Thoracic aorta (tissue), 2 donors: ENCODE measurements at regions not wholly inside any gene's neighbourhood (a gene's known extent, or its start where the extent isn't known, plus 50 kb on each side); places are given as distances from the start of the nearest gene placed in this dataset.

Experiments used
- ATAC-seq: fragments of 150-250 bp; one replicate; pipeline ENCODE4 v1.8.0; 2017; ENCODE audit warnings: low read depth; ENCODE audit not compliant: insufficient number of reproducible peaks, low FRiP score
- DNase-seq: peaks from one replicate; pipeline ENCODE4 v3.0.0-alpha.2; 2020; ENCODE audit warnings: low spot score
- H3K27ac ChIP-seq, 2 donors: fragments of 200-600 bp; sonication (generic); 1 replicate in 1 of 2; 2 replicates in 1 of 2; pipeline ENCODE4 v1.5.1; 2016; ENCODE audit warnings: mild to moderate bottlenecking in 2 of 2, moderate library complexity in 2 of 2
- H3K27me3 ChIP-seq: fragments of 200-600 bp; sonication (generic); replicated peaks from 2 replicates; pipeline ENCODE4 v1.6.0; 2016; ENCODE audit warnings: mild to moderate bottlenecking; ENCODE audit not compliant: insufficient read depth
- H3K36me3 ChIP-seq: fragments of 200-600 bp; sonication (generic); one replicate; pipeline ENCODE4 v1.5.1; 2016
- H3K4me1 ChIP-seq, 2 donors: fragments of 200-600 bp; sonication (generic); 1 replicate in 1 of 2; 2 replicates in 1 of 2; pipeline versions ENCODE4 v1.5.1 to v1.6.0; 2016; ENCODE audit warnings: low read depth in 2 of 2, mild to moderate bottlenecking in 1 of 2; ENCODE audit not compliant: control insufficient read depth in 1 of 2
- H3K4me3 ChIP-seq: fragments of 200-600 bp; sonication (generic); 2 replicates; pipeline ENCODE4 v1.5.1; 2016; ENCODE audit warnings: mild to moderate bottlenecking
- H3K9me3 ChIP-seq: fragments of 200-600 bp; sonication (generic); 2 replicates; pipeline ENCODE4 v1.5.1; 2016
- CTCF ChIP-seq: fragments of 200-600 bp; sonication (generic); IDR thresholded peaks from one replicate; pipeline ENCODE4 v1.5.1; 2019; ENCODE audit warnings: antibody characterized with exemption

GRCh38 chr21:41054018-41054578 is 113.9 kb upstream of the BACE2 start:
- no peak for DNase-seq
- Histone ChIP-seq H3K27ac (no peak overlapping the region), H3K9me3 (no peaks in the 10 kb centered on the region), H3K27me3 (no peaks in the 10 kb centered on the region), H3K4me1 (no peaks in the 10 kb centered on the region), H3K36me3 (no peaks in the 10 kb centered on the region), H3K4me3 (no peak overlapping the region)
- TF ChIP-seq CTCF, result no peak
- ATAC-seq, result no peak

- DNase-seq (no peak), ATAC-seq (no peak)
- H3K27ac ChIP-seq, result no peak overlapping the region
- H3K4me1 ChIP-seq, result no peaks in the 10 kb centered on the region
- no peaks in the 10 kb centered on the region for H3K27me3 ChIP-seq
- no peak overlapping the region for H3K4me3 ChIP-seq
- no peaks in the 10 kb centered on the region for H3K9me3 ChIP-seq
- H3K36me3 ChIP-seq, result no peaks in the 10 kb centered on the region
- TF ChIP-seq CTCF, result no peak
These were observed 112.7 kb upstream of the BACE2 start for GRCh38 chr21:41055266-41055665.

- ATAC-seq, result no peak
- TF ChIP-seq CTCF, result no peak
- H3K4me3 ChIP-seq, result no peak overlapping the region
- no peaks in the 10 kb centered on the region for H3K9me3 ChIP-seq
- no peak for DNase-seq
- H3K27me3 ChIP-seq, result no peaks in the 10 kb centered on the region
- no peaks in the 10 kb centered on the region for H3K4me1 ChIP-seq
- no peak overlapping the region for H3K27ac ChIP-seq
- H3K36me3 ChIP-seq, result no peaks in the 10 kb centered on the region
These were observed 108.1 kb upstream of the BACE2 start for GRCh38 chr21:41059871-41060270.

- DNase-seq, result no peak
- no peak overlapping the region for H3K27ac ChIP-seq
- no peak for ATAC-seq
- no peaks in the 10 kb centered on the region for H3K27me3 ChIP-seq
- no peaks in the 10 kb centered on the region for H3K36me3 ChIP-seq
- H3K4me3 ChIP-seq, result no peak overlapping the region
- H3K9me3 ChIP-seq, result no peaks in the 10 kb centered on the region
- TF ChIP-seq CTCF, result no peak
- no peaks in the 10 kb centered on the region for H3K4me1 ChIP-seq
These were observed 106.3 kb upstream of the BACE2 start for GRCh38 chr21:41061701-41062100.

- TF ChIP-seq CTCF, result no peak
- H3K4me3 ChIP-seq, result no peak overlapping the region
- no peaks in the 10 kb centered on the region for H3K27me3 ChIP-seq
- no peaks in the 10 kb centered on the region for H3K9me3 ChIP-seq
- no peak for ATAC-seq
- peaks cover 0 to 6% of the 10 kb centered on the region in 2 donors for H3K4me1 ChIP-seq
- H3K27ac ChIP-seq, result no peak overlapping the region
- no peaks in the 10 kb centered on the region for H3K36me3 ChIP-seq
- DNase-seq, result no peak
These were observed 103.6 kb upstream of the BACE2 start for GRCh38 chr21:41064334-41064791.
